GM12878 (cell line): ENCODE measurements at regions not wholly inside any gene's neighbourhood (a gene's known extent, or its start where the extent isn't known, plus 50 kb on each side); places are given as distances from the start of the nearest gene placed in this dataset.

ENCODE experiments used
- ATAC-seq: fragments of 200-7000 bp; cut with Tn5 transposase; 3 replicates; pipeline ENCODE4 v1.9.1; 2020; ENCODE audit warnings: mild to moderate bottlenecking, moderate library complexity
- BruUV-seq: library from RNA; stranded (reverse); fragments of 400-500 nt; replicated peaks from 2 replicates; lab custom pipeline; 2021; lab: Mats Ljungman, UMichigan
- CTCF ChIA-PET: fragments of 300-600 bp; sonication (Branson Sonifier 250); formaldehyde crosslinking; extraction: SDS; loops from one replicate; lab custom pipeline; 2021; ENCODE audit warnings: inconsistent platforms; lab: Yijun Ruan, JAX
- POLR2A ChIA-PET: fragments of 350-600 bp; formaldehyde crosslinking; extraction: SDS; loops from one replicate; lab custom pipeline; 2021; ENCODE audit warnings: inconsistent platforms; lab: Charles Lee
- RAD21 ChIA-PET: fragments of 300-600 bp; sonication (Branson Sonifier 250); formaldehyde crosslinking; loops from one replicate; lab custom pipeline; 2023; ENCODE audit warnings: antibody characterized with exemption; ENCODE audit not compliant: unreplicated experiment; lab: Charles Lee
- SMC1A ChIA-PET: fragments of 300-600 bp; sonication (Branson Sonifier 250); formaldehyde crosslinking; loops from one replicate; lab custom pipeline; 2023; ENCODE audit not compliant: unreplicated experiment, uncharacterized antibody; lab: Charles Lee
- DNase-seq: peaks from one replicate; pipeline ENCODE4 v3.0.0-alpha.2; 2011; ENCODE audit warnings: low read depth, low spot score
- FAIRE-seq: peaks from 3 replicates; lab custom pipeline; 2011; peaks lifted over from hg19 to GRCh38; lab: Jason Lieb, UNC
- H2AFZ ChIP-seq: 2 replicates; pipeline ENCODE4 v1.6.0; 2011; ENCODE audit warnings: low read depth, low read length, control low read depth; ENCODE audit not compliant: control insufficient read depth
- H3K27ac ChIP-seq: 2 replicates; pipeline ENCODE4 v1.5.1; 2011; ENCODE audit warnings: control low read depth; ENCODE audit not compliant: control insufficient read depth, insufficient read depth
- H3K27me3 ChIP-seq, 2 experiments: replicated peaks in 1 of 2; 2 replicates each; pipeline versions ENCODE4 v1.6.0 to v1.6.1; 2011; ENCODE audit warnings: low read length in 1 of 2; ENCODE audit not compliant: control insufficient read depth in 2 of 2, insufficient read depth in 2 of 2
- H3K36me3 ChIP-seq, 2 experiments: 2 replicates each; pipeline ENCODE4 v1.5.1; 2011; ENCODE audit warnings: low read length in 1 of 2; ENCODE audit not compliant: control insufficient read depth in 2 of 2, insufficient read depth in 2 of 2
- H3K4me1 ChIP-seq: 2 replicates; pipeline ENCODE4 v1.6.1; 2011; ENCODE audit warnings: mild to moderate bottlenecking, low read length, moderate library complexity, mixed read lengths; ENCODE audit not compliant: control insufficient read depth, insufficient read depth
- H3K4me2 ChIP-seq: 2 replicates; pipeline ENCODE4 v1.6.0; 2011; ENCODE audit warnings: control low read depth; ENCODE audit not compliant: control insufficient read depth, insufficient read depth
- H3K4me3 ChIP-seq: fragments of 200-600 bp; sonication (generic); 2 replicates; pipeline ENCODE4 v1.5.1; 2016
- H3K79me2 ChIP-seq: 2 replicates; pipeline ENCODE4 v1.6.0; 2011; ENCODE audit warnings: low read length; ENCODE audit not compliant: control insufficient read depth, insufficient read depth
- H3K9ac ChIP-seq: 2 replicates; pipeline ENCODE4 v1.8.0; 2011; ENCODE audit warnings: low read length, control low read depth, mixed read lengths; ENCODE audit not compliant: control insufficient read depth, insufficient read depth
- H3K9me3 ChIP-seq: replicated peaks from 3 replicates; pipeline ENCODE4 v1.5.1; 2011; ENCODE audit warnings: mild to moderate bottlenecking, low read length; ENCODE audit not compliant: control insufficient read depth, insufficient read depth
- H4K20me1 ChIP-seq: 2 replicates; pipeline ENCODE4 v1.6.0; 2011; ENCODE audit not compliant: control insufficient read depth, insufficient read depth
- BHLHE40 ChIP-seq, 2 experiments: fragments of 450-650 bp in 1 of 2; IDR thresholded peaks; 2 replicates each; pipeline ENCODE4 v1.6.1; 2011 to 2017; ENCODE audit warnings: low read depth in 2 of 2, borderline replicate concordance in 1 of 2, improper control_type of control experiment in 1 of 2, low read length in 1 of 2, mild to moderate bottlenecking in 1 of 2
- RB1 ChIP-seq: fragments of 450-650 bp; formaldehyde crosslinking; IDR thresholded peaks from 2 replicates; pipeline ENCODE4 v1.6.1; 2017; ENCODE audit warnings: mild to moderate bottlenecking, borderline replicate concordance
- SIN3A ChIP-seq: IDR thresholded peaks from 2 replicates; pipeline ENCODE4 v1.6.1; 2012; ENCODE audit warnings: low read depth, low read length, improper control_type of control experiment
- SPI1 ChIP-seq: IDR thresholded peaks from 2 replicates; pipeline ENCODE4 v1.6.1; 2011; ENCODE audit warnings: low read depth, mild to moderate bottlenecking, low read length, moderate library complexity, borderline replicate concordance; ENCODE audit not compliant: insufficient read depth
- STAT3 ChIP-seq: IDR thresholded peaks from 2 replicates; pipeline ENCODE4 v1.6.1; 2011; ENCODE audit warnings: low read depth, low read length, improper control_type of control experiment
- SUZ12 ChIP-seq: fragments of 200-600 bp; sonication (generic); IDR thresholded peaks from one replicate; pipeline ENCODE4 v1.6.1; 2018; ENCODE audit warnings: antibody characterized with exemption, mild to moderate bottlenecking; ENCODE audit not compliant: unreplicated experiment
- WGBS: methylation state at CpG from one replicate; pipeline ENCODE4 v1.1.6; 2016; ENCODE audit warnings: low lambda C conversion rate; ENCODE audit not compliant: insufficient replicate concordance, insufficient coverage; ENCODE audit errors: missing lambda C conversion rate; 5-methylcytosine and 5-hydroxymethylcytosine counted together
- in situ Hi-C: fragments of 300-500 bp; cut with MboI; formaldehyde crosslinking; loops from 9 replicates; pipeline ENCODE4 v1.14.3; 2018; ENCODE audit warnings: mixed read lengths
- intact Hi-C: fragments of 100-400 bp; cut with micrococcal nuclease; formaldehyde crosslinking; loops from one replicate; pipeline ENCODE4 v1.14.2; 2022; ENCODE audit not compliant: unreplicated experiment
- TF ChIP-seq, protein P1 (sequence below): fragments of 450-650 bp; IDR thresholded peaks from 2 replicates; pipeline ENCODE4 v1.6.1; 2016; ENCODE audit warnings: mild to moderate bottlenecking, moderate library complexity, borderline replicate concordance
- TF ChIP-seq, protein P2 (sequence below): fragments of 450-650 bp; IDR thresholded peaks from 2 replicates; pipeline ENCODE4 v1.6.1; 2018; ENCODE audit warnings: borderline replicate concordance, mild to moderate bottlenecking; ENCODE audit not compliant: partially characterized antibody
- TF ChIP-seq, protein P3 (sequence below): IDR thresholded peaks from 2 replicates; pipeline ENCODE4 v1.6.1; 2012; ENCODE audit warnings: low read depth, low read length, improper control_type of control experiment
- TF ChIP-seq, protein P4 (sequence below): fragments of 450-650 bp; IDR thresholded peaks from 2 replicates; pipeline ENCODE4 v1.6.1; 2017; ENCODE audit warnings: borderline replicate concordance

DNA sequence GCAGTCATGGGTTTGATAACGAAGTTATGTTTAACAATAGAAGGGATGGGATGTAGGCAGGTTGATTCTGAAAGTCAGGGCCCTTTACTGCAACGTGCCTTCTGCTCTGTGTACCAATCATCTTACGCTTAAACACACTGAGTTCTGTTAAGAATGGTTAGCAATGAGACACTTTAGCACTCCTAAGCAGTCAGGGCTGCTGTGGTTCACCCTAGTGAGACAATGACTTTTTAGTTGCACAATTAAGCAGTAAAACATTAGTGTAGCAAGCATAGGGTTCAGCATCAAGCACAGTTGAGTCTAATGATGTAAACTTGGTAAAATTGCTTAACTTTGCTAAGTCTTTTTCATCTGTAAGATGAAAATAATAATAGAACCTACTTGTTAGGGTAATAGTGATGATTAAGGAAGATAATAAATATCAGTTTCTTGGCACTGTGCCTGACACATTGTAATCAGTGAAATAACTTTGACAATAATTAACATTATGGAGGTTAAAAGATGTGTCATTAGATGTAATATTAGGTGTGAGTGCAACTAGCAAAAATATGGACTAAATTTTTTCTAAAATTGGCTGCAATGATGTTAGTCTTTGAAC, 484.2 kb upstream of the THBS1 start:
- ChIA-PET CTCF (no interaction called here), RAD21 (no interaction called here), POLR2A (no interaction called here), SMC1A (no interaction called here)
- BruUV-seq: no TSS peak
- DNase-seq: no peak
- FAIRE-seq: no peak
- no peak overlapping the region for H3K4me2 ChIP-seq
- intact Hi-C loops (no loop called here), in situ Hi-C loops (no loop called here)
- no peak overlapping the region for H3K4me3 ChIP-seq
- no peak for ATAC-seq
- H2AFZ ChIP-seq: no peak overlapping the region
- H3K9me3 ChIP-seq: no peaks in the 10 kb centered on the region
- H3K27me3 ChIP-seq: peaks cover 0 to 3% of the 10 kb centered on the region in 2 experiments; a peak in 2 of 4 replicates
- H4K20me1 ChIP-seq: no peaks in the 10 kb centered on the region
- no peaks in the 10 kb centered on the region for H3K4me1 ChIP-seq
- WGBS: 24% methylated on average over 3 of the region's 3 CpGs
- H3K27ac ChIP-seq: no peak overlapping the region
- no peaks in the 10 kb centered on the region for H3K79me2 ChIP-seq
- TF ChIP-seq SUZ12 (no peak), STAT3 (no peak), SPI1 (no peak), RB1 (no peak), SIN3A (no peak), BHLHE40 (IDR thresholded peaks at IDR 0.05; ENCODE audit: borderline replicate concordance in 1 of 2, low read depth in 2 of 2, low read length in 1 of 2) (no peak)
- TF ChIP-seq, protein P1, sequence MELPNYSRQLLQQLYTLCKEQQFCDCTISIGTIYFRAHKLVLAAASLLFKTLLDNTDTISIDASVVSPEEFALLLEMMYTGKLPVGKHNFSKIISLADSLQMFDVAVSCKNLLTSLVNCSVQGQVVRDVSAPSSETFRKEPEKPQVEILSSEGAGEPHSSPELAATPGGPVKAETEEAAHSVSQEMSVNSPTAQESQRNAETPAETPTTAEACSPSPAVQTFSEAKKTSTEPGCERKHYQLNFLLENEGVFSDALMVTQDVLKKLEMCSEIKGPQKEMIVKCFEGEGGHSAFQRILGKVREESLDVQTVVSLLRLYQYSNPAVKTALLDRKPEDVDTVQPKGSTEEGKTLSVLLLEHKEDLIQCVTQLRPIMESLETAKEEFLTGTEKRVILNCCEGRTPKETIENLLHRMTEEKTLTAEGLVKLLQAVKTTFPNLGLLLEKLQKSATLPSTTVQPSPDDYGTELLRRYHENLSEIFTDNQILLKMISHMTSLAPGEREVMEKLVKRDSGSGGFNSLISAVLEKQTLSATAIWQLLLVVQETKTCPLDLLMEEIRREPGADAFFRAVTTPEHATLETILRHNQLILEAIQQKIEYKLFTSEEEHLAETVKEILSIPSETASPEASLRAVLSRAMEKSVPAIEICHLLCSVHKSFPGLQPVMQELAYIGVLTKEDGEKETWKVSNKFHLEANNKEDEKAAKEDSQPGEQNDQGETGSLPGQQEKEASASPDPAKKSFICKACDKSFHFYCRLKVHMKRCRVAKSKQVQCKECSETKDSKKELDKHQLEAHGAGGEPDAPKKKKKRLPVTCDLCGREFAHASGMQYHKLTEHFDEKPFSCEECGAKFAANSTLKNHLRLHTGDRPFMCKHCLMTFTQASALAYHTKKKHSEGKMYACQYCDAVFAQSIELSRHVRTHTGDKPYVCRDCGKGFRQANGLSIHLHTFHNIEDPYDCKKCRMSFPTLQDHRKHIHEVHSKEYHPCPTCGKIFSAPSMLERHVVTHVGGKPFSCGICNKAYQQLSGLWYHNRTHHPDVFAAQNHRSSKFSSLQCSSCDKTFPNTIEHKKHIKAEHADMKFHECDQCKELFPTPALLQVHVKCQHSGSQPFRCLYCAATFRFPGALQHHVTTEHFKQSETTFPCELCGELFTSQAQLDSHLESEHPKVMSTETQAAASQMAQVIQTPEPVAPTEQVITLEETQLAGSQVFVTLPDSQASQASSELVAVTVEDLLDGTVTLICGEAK: no peak
- TF ChIP-seq, protein P2, sequence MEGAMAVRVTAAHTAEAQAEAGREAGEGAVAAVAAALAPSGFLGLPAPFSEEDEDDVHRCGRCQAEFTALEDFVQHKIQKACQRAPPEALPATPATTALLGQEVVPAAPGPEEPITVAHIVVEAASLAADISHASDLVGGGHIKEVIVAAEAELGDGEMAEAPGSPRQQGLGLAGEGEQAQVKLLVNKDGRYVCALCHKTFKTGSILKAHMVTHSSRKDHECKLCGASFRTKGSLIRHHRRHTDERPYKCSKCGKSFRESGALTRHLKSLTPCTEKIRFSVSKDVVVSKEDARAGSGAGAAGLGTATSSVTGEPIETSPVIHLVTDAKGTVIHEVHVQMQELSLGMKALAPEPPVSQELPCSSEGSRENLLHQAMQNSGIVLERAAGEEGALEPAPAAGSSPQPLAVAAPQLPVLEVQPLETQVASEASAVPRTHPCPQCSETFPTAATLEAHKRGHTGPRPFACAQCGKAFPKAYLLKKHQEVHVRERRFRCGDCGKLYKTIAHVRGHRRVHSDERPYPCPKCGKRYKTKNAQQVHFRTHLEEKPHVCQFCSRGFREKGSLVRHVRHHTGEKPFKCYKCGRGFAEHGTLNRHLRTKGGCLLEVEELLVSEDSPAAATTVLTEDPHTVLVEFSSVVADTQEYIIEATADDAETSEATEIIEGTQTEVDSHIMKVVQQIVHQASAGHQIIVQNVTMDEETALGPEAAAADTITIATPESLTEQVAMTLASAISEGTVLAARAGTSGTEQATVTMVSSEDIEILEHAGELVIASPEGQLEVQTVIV: no peak
- TF ChIP-seq, protein P3, sequence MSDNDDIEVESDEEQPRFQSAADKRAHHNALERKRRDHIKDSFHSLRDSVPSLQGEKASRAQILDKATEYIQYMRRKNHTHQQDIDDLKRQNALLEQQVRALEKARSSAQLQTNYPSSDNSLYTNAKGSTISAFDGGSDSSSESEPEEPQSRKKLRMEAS: no peak
- TF ChIP-seq, protein P4, sequence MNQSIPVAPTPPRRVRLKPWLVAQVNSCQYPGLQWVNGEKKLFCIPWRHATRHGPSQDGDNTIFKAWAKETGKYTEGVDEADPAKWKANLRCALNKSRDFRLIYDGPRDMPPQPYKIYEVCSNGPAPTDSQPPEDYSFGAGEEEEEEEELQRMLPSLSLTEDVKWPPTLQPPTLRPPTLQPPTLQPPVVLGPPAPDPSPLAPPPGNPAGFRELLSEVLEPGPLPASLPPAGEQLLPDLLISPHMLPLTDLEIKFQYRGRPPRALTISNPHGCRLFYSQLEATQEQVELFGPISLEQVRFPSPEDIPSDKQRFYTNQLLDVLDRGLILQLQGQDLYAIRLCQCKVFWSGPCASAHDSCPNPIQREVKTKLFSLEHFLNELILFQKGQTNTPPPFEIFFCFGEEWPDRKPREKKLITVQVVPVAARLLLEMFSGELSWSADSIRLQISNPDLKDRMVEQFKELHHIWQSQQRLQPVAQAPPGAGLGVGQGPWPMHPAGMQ: no peak
- H3K9ac ChIP-seq: no peak overlapping the region
- no peaks in the 10 kb centered on the region for H3K36me3 ChIP-seq
